WTC11 (cell line): ENCODE measurements at regions not wholly inside any gene's neighbourhood (a gene's known extent, or its start where the extent isn't known, plus 50 kb on each side); places are given as distances from the start of the nearest gene placed in this dataset.

Experiments
- ATAC-seq: fragments of 200-7000 bp; cut with Tn5 transposase; 2 replicates; pipeline ENCODE4 v1.10.0; 2021; ENCODE audit warnings: mild to moderate bottlenecking, moderate library complexity
- CTCF ChIA-PET: fragments of 300-600 bp; sonication (Branson Sonifier 250); formaldehyde crosslinking; loops from one replicate; lab custom pipeline; 2021; ENCODE audit warnings: antibody characterized with exemption; lab: Charles Lee
- POLR2A ChIA-PET: fragments of 350-600 bp; sonication (Branson Sonifier 250); formaldehyde crosslinking; loops from one replicate; lab custom pipeline; 2021; ENCODE audit warnings: antibody characterized with exemption; lab: Charles Lee
- DNase-seq: peaks from one replicate; pipeline ENCODE4 v3.0.0; 2021; ENCODE audit warnings: low spot score
- H3K27ac Mint-ChIP-seq: 2 replicates; pipeline ENCODE4 v1.8.0; 2021; ENCODE audit warnings: mixed read lengths
- H3K27me3 Mint-ChIP-seq: 2 replicates; pipeline ENCODE4 v1.8.0; 2021; ENCODE audit warnings: low read depth, mild to moderate bottlenecking, moderate library complexity, mixed read lengths
- H3K36me3 Mint-ChIP-seq: 2 replicates; pipeline ENCODE4 v1.8.0; 2021; ENCODE audit warnings: mixed read lengths
- H3K4me1 Mint-ChIP-seq: 2 replicates; pipeline ENCODE4 v1.8.0; 2022; ENCODE audit warnings: mixed read lengths
- H3K4me3 Mint-ChIP-seq: 2 replicates; pipeline ENCODE4 v1.8.0; 2021; ENCODE audit warnings: mild to moderate bottlenecking, moderate library complexity, mixed read lengths
- H3K9me3 Mint-ChIP-seq: 2 replicates; pipeline ENCODE4 v1.8.0; 2021; ENCODE audit warnings: mixed read lengths
- ATF6 ChIP-seq: sonication (generic); formaldehyde crosslinking; IDR thresholded peaks from 2 replicates; pipeline ENCODE4 v1.8.1; 2023; ENCODE audit warnings: mild to moderate bottlenecking, missing genetic modification reagents
- E2F1 ChIP-seq: sonication (generic); formaldehyde crosslinking; IDR thresholded peaks from 2 replicates; pipeline ENCODE4 v1.8.0; 2022; ENCODE audit warnings: mild to moderate bottlenecking, missing genetic modification reagents
- ELF4 ChIP-seq: sonication (generic); formaldehyde crosslinking; IDR thresholded peaks from 2 replicates; pipeline ENCODE4 v1.8.1; 2022; ENCODE audit warnings: low read depth, mild to moderate bottlenecking, moderate library complexity, missing genetic modification reagents
- FOXK1 ChIP-seq: sonication (generic); formaldehyde crosslinking; IDR thresholded peaks from 2 replicates; pipeline ENCODE4 v1.8.0; 2022; ENCODE audit warnings: mild to moderate bottlenecking, moderate library complexity, missing genetic modification reagents
- IRF1 ChIP-seq: sonication (generic); formaldehyde crosslinking; IDR thresholded peaks from 2 replicates; pipeline ENCODE4 v1.8.0; 2023; ENCODE audit warnings: missing genetic modification reagents
- KAT7 ChIP-seq: sonication (generic); formaldehyde crosslinking; IDR thresholded peaks from 2 replicates; pipeline ENCODE4 v1.8.1; 2023; ENCODE audit warnings: missing genetic modification reagents, mild to moderate bottlenecking, borderline replicate concordance
- MXD4 ChIP-seq: fragments of 250-450 bp; sonication (Bioruptor Pico); IDR thresholded peaks from 2 replicates; pipeline ENCODE4 v1.8.0; 2021; ENCODE audit warnings: mild to moderate bottlenecking, moderate library complexity, borderline replicate concordance
- NFATC4 ChIP-seq: fragments of 250-450 bp; sonication (Bioruptor Pico); IDR thresholded peaks from 2 replicates; pipeline ENCODE4 v1.9.0; 2021; ENCODE audit warnings: mild to moderate bottlenecking
- NR3C1 ChIP-seq: sonication (generic); formaldehyde crosslinking; conservative IDR thresholded peaks from 2 replicates; pipeline ENCODE4 v1.8.1; 2023; ENCODE audit warnings: low read depth, mild to moderate bottlenecking, missing genetic modification reagents
- OVOL2 ChIP-seq: fragments of 250-450 bp; sonication (Bioruptor Pico); IDR thresholded peaks from 2 replicates; pipeline ENCODE4 v1.9.0; 2021; ENCODE audit warnings: mild to moderate bottlenecking, borderline replicate concordance
- STAT6 ChIP-seq: sonication (generic); formaldehyde crosslinking; conservative IDR thresholded peaks from 2 replicates; pipeline ENCODE4 v1.8.1; 2023; ENCODE audit warnings: mild to moderate bottlenecking, low read depth, missing genetic modification reagents, moderate library complexity
- ZBTB21 ChIP-seq: sonication (generic); formaldehyde crosslinking; IDR thresholded peaks from 2 replicates; pipeline ENCODE4 v1.8.1; 2023; ENCODE audit warnings: mild to moderate bottlenecking, missing genetic modification reagents, borderline replicate concordance
- ZNF532 ChIP-seq: fragments of 250-450 bp; sonication (Bioruptor Pico); IDR thresholded peaks from 2 replicates; pipeline ENCODE4 v1.9.0; 2021; ENCODE audit warnings: mild to moderate bottlenecking, borderline replicate concordance

GRCh38 chr21:15651172-15651571, 78.6 kb upstream of the USP25 start:
- Mint-ChIP-seq H3K4me3 (no peak overlapping the region), H3K27me3 (no peaks in the 10 kb centered on the region), H3K36me3 (no peaks in the 10 kb centered on the region), H3K9me3 (no peaks in the 10 kb centered on the region; the same call in 1 of the 2 replicates), H3K27ac (no peak overlapping the region), H3K4me1 (no peaks in the 10 kb centered on the region)
- TF ChIP-seq OVOL2 (CRISPR knock-in tag) = no peak
- CTCF ChIA-PET = no interaction called here
- DNase-seq (no peak), ATAC-seq (no peak)
- POLR2A ChIA-PET = no interaction called here

GRCh38 chr21:15653710-15654109, 76.1 kb upstream of the USP25 start:
- Mint-ChIP-seq H3K27me3 (no peaks in the 10 kb centered on the region), H3K27ac (no peak overlapping the region)
- CTCF ChIA-PET = no interaction called here
- TF ChIP-seq MXD4 (no peak), KAT7 (no peak), ATF6 (CRISPR knock-in tag) (no peak), IRF1 (CRISPR knock-in tag) (no peak), E2F1 (CRISPR knock-in tag) (no peak), OVOL2 (CRISPR knock-in tag) (no peak), STAT6 (no peak), NFATC4 (no peak), ZNF532 (no peak), ZBTB21 (CRISPR knock-in tag) (no peak), ELF4 (CRISPR knock-in tag) (no peak)
- TF ChIP-seq, all 79 proteins: peak for 0
- POLR2A ChIA-PET = no interaction called here
- Mint-ChIP-seq H3K9me3 (peaks cover 5% of the 10 kb centered on the region), H3K4me1 (no peaks in the 10 kb centered on the region), H3K36me3 (no peaks in the 10 kb centered on the region), H3K4me3 (no peak overlapping the region)
- DNase-seq (no peak), ATAC-seq (no peak)

GRCh38 chr21:15654171-15654570, 75.6 kb upstream of the USP25 start:
- Mint-ChIP-seq H3K4me1 (no peaks in the 10 kb centered on the region), H3K27me3 (no peaks in the 10 kb centered on the region), H3K36me3 (no peaks in the 10 kb centered on the region), H3K9me3 (peaks cover 5% of the 10 kb centered on the region), H3K27ac (no peak overlapping the region), H3K4me3 (no peak overlapping the region)
- no peak for ATAC-seq
- ChIA-PET CTCF (no interaction called here), POLR2A (no interaction called here)
- no peak for DNase-seq
- TF ChIP-seq IRF1 (CRISPR knock-in tag) (no peak), FOXK1 (CRISPR knock-in tag) (no peak), STAT6 (no peak), NFATC4 (no peak), NR3C1 (CRISPR knock-in tag) (no peak)
